Naive thymus-derived CD8-positive, alpha-beta T cell (primary cell): ENCODE measurements at regions not wholly inside any gene's neighbourhood (a gene's known extent, or its start where the extent isn't known, plus 50 kb on each side); places are given as distances from the start of the nearest gene placed in this dataset.

Experiments used
- ATAC-seq, 2 donors: fragments of 150-1000 bp; cut with Tn5 transposase in 1 of 2; sonication (Bioruptor Pico), chemical (Tn5 transposase) in 1 of 2; 1 replicate in 1 of 2; 2 replicates in 1 of 2; pipeline ENCODE4 v1.10.0; 2021; ENCODE audit warnings: mild to moderate bottlenecking in 2 of 2, moderate library complexity in 2 of 2
- POLR2A ChIA-PET: fragments of 350-600 bp; sonication (Branson Sonifier 250); formaldehyde crosslinking; loops from one replicate; lab custom pipeline; 2021; ENCODE audit warnings: antibody characterized with exemption; lab: Charles Lee
- DNase-seq, 10 donors: peaks; one replicate each; pipeline versions ENCODE4 v3.0.0 to v3.0.0-alpha.2; 2020 to 2022
- H3K27ac Mint-ChIP-seq, 10 donors: one replicate each; pipeline ENCODE4 v1.8.0; 2020 to 2022; ENCODE audit warnings: mild to moderate bottlenecking in 10 of 10, mixed read lengths in 10 of 10, moderate library complexity in 4 of 10, inconsistent platforms in 1 of 10
- H3K27me3 Mint-ChIP-seq, 5 donors: one replicate each; pipeline ENCODE4 v1.8.0; 2021 to 2022; ENCODE audit warnings: mixed read lengths in 5 of 5
- H3K36me3 Mint-ChIP-seq, 3 donors: one replicate each; pipeline ENCODE4 v1.8.0; 2020 to 2022; ENCODE audit warnings: mixed read lengths in 3 of 3, mild to moderate bottlenecking in 2 of 3, inconsistent platforms in 1 of 3
- H3K4me1 Mint-ChIP-seq, 4 donors: one replicate each; pipeline ENCODE4 v1.8.0; 2021 to 2022; ENCODE audit warnings: mixed read lengths in 4 of 4
- H3K4me3 Mint-ChIP-seq, 10 donors: one replicate each; pipeline ENCODE4 v1.8.0; 2020 to 2022; ENCODE audit warnings: mild to moderate bottlenecking in 10 of 10, mixed read lengths in 10 of 10, moderate library complexity in 6 of 10, inconsistent platforms in 1 of 10
- H3K9me3 Mint-ChIP-seq, 9 donors: one replicate each; pipeline ENCODE4 v1.8.0; 2020 to 2022; ENCODE audit warnings: mixed read lengths in 9 of 9, mild to moderate bottlenecking in 3 of 9, inconsistent platforms in 1 of 9, moderate library complexity in 1 of 9

GRCh38 chr7:155874010-155874409 lies 61.7 kb upstream of the SHH start:
- Mint-ChIP-seq H3K9me3 (no peaks in the 10 kb centered on the region), H3K4me3 (no peak overlapping the region), H3K27me3 (peaks cover 0 to 28% (median 8%) of the 10 kb centered on the region in 5 donors), H3K27ac (no peak overlapping the region), H3K36me3 (no peaks in the 10 kb centered on the region), H3K4me1 (peaks cover 0 to 5% (median 0%) of the 10 kb centered on the region in 4 donors)
- POLR2A ChIA-PET: interaction anchor here (0.5 kb wide), 1 partner anchor 95 kb away, joined by 8 read pairs; no protein-coding TSS in a partner anchor
- no peak for DNase-seq
- ATAC-seq: no peak

- no peak overlapping the region for H3K4me3 Mint-ChIP-seq
- peaks cover 0 to 28% (median 8%) of the 10 kb centered on the region in 5 donors for H3K27me3 Mint-ChIP-seq
- POLR2A ChIA-PET: no interaction called here
- DNase-seq (no peak), ATAC-seq (no peak)
- H3K9me3 Mint-ChIP-seq: peaks cover 0 to 2% (median 0%) of the 10 kb centered on the region in 9 donors
- no peaks in the 10 kb centered on the region for H3K36me3 Mint-ChIP-seq
- H3K27ac Mint-ChIP-seq: no peak overlapping the region
- H3K4me1 Mint-ChIP-seq: peaks cover 0 to 5% (median 0%) of the 10 kb centered on the region in 4 donors
Measured at GRCh38 chr7:155872678-155873369, 60.6 kb upstream of the SHH start.

GRCh38 chr7:155871211-155871610 lies 58.9 kb upstream of the SHH start:
- DNase-seq (no peak), ATAC-seq (no peak)
- Mint-ChIP-seq H3K4me1 (peaks cover 0 to 5% (median 0%) of the 10 kb centered on the region in 4 donors), H3K9me3 (peaks cover 0 to 2% (median 0%) of the 10 kb centered on the region in 9 donors), H3K27me3 (peaks cover 0 to 28% (median 8%) of the 10 kb centered on the region in 5 donors), H3K27ac (no peak overlapping the region), H3K4me3 (no peak overlapping the region), H3K36me3 (no peaks in the 10 kb centered on the region)
- POLR2A ChIA-PET: no interaction called here

- DNase-seq (no peak), ATAC-seq (no peak)
- H3K27ac Mint-ChIP-seq: no peak overlapping the region
Measured at GRCh38 chr7:155870334-155871180, 58.3 kb upstream of the SHH start.

GRCh38 chr7:155869784-155870076 lies 57.5 kb upstream of the SHH start:
- Mint-ChIP-seq H3K36me3 (no peaks in the 10 kb centered on the region), H3K4me3 (no peak overlapping the region), H3K27ac (no peak overlapping the region), H3K27me3 (peaks cover 0 to 38% (median 12%) of the 10 kb centered on the region in 5 donors), H3K9me3 (peaks cover 0 to 2% (median 0%) of the 10 kb centered on the region in 9 donors), H3K4me1 (peaks cover 0 to 5% (median 0%) of the 10 kb centered on the region in 4 donors)
- POLR2A ChIA-PET: no interaction called here
- no peak for DNase-seq
- ATAC-seq: no peak

More at GRCh38 chr7:155870334-155871180, 58.3 kb upstream of the SHH start:
- Mint-ChIP-seq H3K9me3 (peaks cover 0 to 2% (median 0%) of the 10 kb centered on the region in 9 donors), H3K36me3 (no peaks in the 10 kb centered on the region), H3K4me1 (peaks cover 0 to 5% (median 0%) of the 10 kb centered on the region in 4 donors), H3K27me3 (peaks cover 0 to 35% (median 11%) of the 10 kb centered on the region in 5 donors), H3K4me3 (no peak overlapping the region)
- POLR2A ChIA-PET: no interaction called here

GRCh38 chr7:155868955-155869783 lies 56.9 kb upstream of the SHH start:
- Mint-ChIP-seq H3K4me1 (peaks cover 0 to 5% (median 0%) of the 10 kb centered on the region in 4 donors), H3K4me3 (no peak overlapping the region), H3K27me3 (peaks cover 0 to 38% (median 16%) of the 10 kb centered on the region in 5 donors), H3K27ac (no peak overlapping the region), H3K36me3 (no peaks in the 10 kb centered on the region), H3K9me3 (peaks cover 0 to 2% (median 0%) of the 10 kb centered on the region in 9 donors)
- POLR2A ChIA-PET: no interaction called here
- no peak for ATAC-seq
- DNase-seq: no peak

- H3K4me3 Mint-ChIP-seq: no peak overlapping the region
- H3K36me3 Mint-ChIP-seq: no peaks in the 10 kb centered on the region
- ATAC-seq (no peak), DNase-seq (peak in 1 of 10 donors; percentile 15)
- POLR2A ChIA-PET: no interaction called here
- peaks cover 0 to 4% (median 0%) of the 10 kb centered on the region in 4 donors for H3K4me1 Mint-ChIP-seq
- H3K27me3 Mint-ChIP-seq: peaks cover 0 to 34% (median 18%) of the 10 kb centered on the region in 5 donors
- H3K9me3 Mint-ChIP-seq: peaks cover 0 to 2% (median 0%) of the 10 kb centered on the region in 9 donors
- peak overlapping the region in 1 of 10 donors; percentile 35 for H3K27ac Mint-ChIP-seq
Measured at GRCh38 chr7:155867734-155868400, 55.6 kb upstream of the SHH start.

GRCh38 chr7:155867280-155867679 lies 55.0 kb upstream of the SHH start:
- no peak for ATAC-seq
- H3K4me1 Mint-ChIP-seq: peaks cover 0 to 4% (median 0%) of the 10 kb centered on the region in 4 donors
- peaks cover 0 to 2% (median 0%) of the 10 kb centered on the region in 9 donors for H3K9me3 Mint-ChIP-seq
- H3K4me3 Mint-ChIP-seq: no peak overlapping the region
- peaks cover 0 to 34% (median 18%) of the 10 kb centered on the region in 5 donors for H3K27me3 Mint-ChIP-seq
- POLR2A ChIA-PET: no interaction called here
- H3K36me3 Mint-ChIP-seq: no peaks in the 10 kb centered on the region
- no peak for DNase-seq
- no peak overlapping the region for H3K27ac Mint-ChIP-seq

- Mint-ChIP-seq H3K27ac (peak overlapping the region in 1 of 10 donors; percentile 36), H3K36me3 (no peaks in the 10 kb centered on the region), H3K4me3 (no peak overlapping the region), H3K27me3 (peaks cover 0 to 42% (median 22%) of the 10 kb centered on the region in 5 donors), H3K4me1 (peaks cover 0 to 4% (median 0%) of the 10 kb centered on the region in 4 donors), H3K9me3 (peaks cover 0 to 2% (median 0%) of the 10 kb centered on the region in 9 donors)
- ATAC-seq (no peak), DNase-seq (no peak)
- POLR2A ChIA-PET: no interaction called here
Measured at GRCh38 chr7:155865830-155866525, 53.7 kb upstream of the SHH start.

GRCh38 chr7:155864991-155865690 lies 52.9 kb upstream of the SHH start:
- Mint-ChIP-seq H3K4me1 (no peaks in the 10 kb centered on the region), H3K27ac (peak overlapping the region in 2 of 10 donors; percentile 36 to 46), H3K36me3 (no peaks in the 10 kb centered on the region), H3K27me3 (peaks cover 0 to 33% (median 17%) of the 10 kb centered on the region in 5 donors), H3K9me3 (peaks cover 0 to 2% (median 0%) of the 10 kb centered on the region in 9 donors), H3K4me3 (no peak overlapping the region)
- POLR2A ChIA-PET: no interaction called here
- no peak for DNase-seq
- no peak for ATAC-seq
